GM18507 (cell line): ENCODE measurements at regions not wholly inside any gene's neighbourhood (a gene's known extent, or its start where the extent isn't known, plus 50 kb on each side); places are given as distances from the start of the nearest gene placed in this dataset.
"Not testable (repeated sequence)": the region's sequence is repeated elsewhere in the genome, so short reads cannot be mapped to it uniquely, and the experiment has no call there.

Experiments
- DNase-seq: peaks from one replicate; pipeline ENCODE4 v3.0.0; 2011; ENCODE audit warnings: low read depth; ENCODE audit not compliant: insufficient read length; ENCODE audit errors: extremely low spot score
- FAIRE-seq: peaks from 2 replicates; lab custom pipeline; 2011; peaks lifted over from hg19 to GRCh38; lab: Jason Lieb, UNC

GRCh38 chr20:2203436-2203835 is 92.4 kb upstream of the TGM3 start:
- no peak for FAIRE-seq
- DNase-seq: no peak

- FAIRE-seq: no peak
- no peak for DNase-seq
Observed at GRCh38 chr20:2204021-2204420, 91.8 kb upstream of the TGM3 start.

- DNase-seq (peak; percentile 53), FAIRE-seq (peak; percentile 56)
Observed at GRCh38 chr20:2206957-2207769, 88.6 kb upstream of the TGM3 start.

GRCh38 chr20:2207770-2208097 is 88.1 kb upstream of the TGM3 start:
- DNase-seq: no peak
- no peak for FAIRE-seq

- no peak for FAIRE-seq
- no peak for DNase-seq
Observed at GRCh38 chr20:2208897-2209296, 86.9 kb upstream of the TGM3 start.

GRCh38 chr20:2210646-2211552 is 84.9 kb upstream of the TGM3 start:
- DNase-seq: no peak
- FAIRE-seq: no peak

GRCh38 chr20:2212456-2213015 is 83.3 kb upstream of the TGM3 start:
- FAIRE-seq: no peak
- DNase-seq: no peak

- FAIRE-seq: no peak
Observed at GRCh38 chr20:2213401-2213800, 82.4 kb upstream of the TGM3 start.

GRCh38 chr20:2217857-2218539 is 77.8 kb upstream of the TGM3 start:
- no peak for DNase-seq

More at GRCh38 chr20:2213401-2213800, 82.4 kb upstream of the TGM3 start:
- no peak for DNase-seq

GRCh38 chr20:2219481-2220006 is 76.3 kb upstream of the TGM3 start:
- no peak for FAIRE-seq
- DNase-seq: no peak

More at GRCh38 chr20:2217857-2218539, 77.8 kb upstream of the TGM3 start:
- FAIRE-seq: no peak

GRCh38 chr20:2220298-2220697 is 75.5 kb upstream of the TGM3 start:
- DNase-seq: no peak
- no peak for FAIRE-seq

- DNase-seq (no peak), FAIRE-seq (no peak)
Observed at GRCh38 chr20:2221921-2222320, 73.9 kb upstream of the TGM3 start.

GRCh38 chr20:2223558-2224367 is 72.0 kb upstream of the TGM3 start:
- DNase-seq (no peak), FAIRE-seq (no peak)

GRCh38 chr20:2224368-2224639 is 71.5 kb upstream of the TGM3 start:
- FAIRE-seq (no peak), DNase-seq (no peak)

GRCh38 chr20:2227285-2227684 is 68.5 kb upstream of the TGM3 start:
- not testable (repeated sequence) for FAIRE-seq, DNase-seq

GRCh38 chr20:2227861-2228260 is 67.9 kb upstream of the TGM3 start:
- FAIRE-seq (no peak), DNase-seq (no peak)

- DNase-seq (no peak), FAIRE-seq (no peak)
Observed at GRCh38 chr20:2228926-2229325, 66.9 kb upstream of the TGM3 start.

GRCh38 chr20:2230726-2231488 is 64.9 kb upstream of the TGM3 start:
- DNase-seq (no peak), FAIRE-seq (no peak)
